ENCODE measurements at regions not wholly inside any gene's neighbourhood (a gene's known extent, or its start where the extent isn't known, plus 50 kb on each side); places are given as distances from the start of the nearest gene placed in this dataset.

- Histone ChIP-seq H3K27ac (peak overlapping the region in 1 of 2 donors; percentile 15), H3K4me3 (no peak overlapping the region), H3K36me3 (peaks cover 20% of the 10 kb centered on the region), H3K9me3 (no peaks in the 10 kb centered on the region), H3K4me1 (peaks cover 0 to 40% of the 10 kb centered on the region in 2 donors), H3K27me3 (no peaks in the 10 kb centered on the region)
- no peak for DNase-seq (ENCODE audit: low spot score)
- no peak for TF ChIP-seq CTCF (IDR thresholded peaks at IDR 0.05)
Measured at GRCh38 chr9:109883623-109884022, 103.6 kb downstream of the PALM2AKAP2 start.

- Histone ChIP-seq H3K27ac (peak overlapping the region; percentile 69 to 79), H3K4me1 (peaks cover 0 to 50% of the 10 kb centered on the region in 2 donors)
Measured at GRCh38 chr9:109886041-109886440, 106.0 kb downstream of the PALM2AKAP2 start.

GRCh38 chr9:109886617-109887016 lies 106.6 kb downstream of the PALM2AKAP2 start:
- no peak for TF ChIP-seq CTCF (IDR thresholded peaks at IDR 0.05)
- no peak overlapping the region for H3K4me3 ChIP-seq
- H3K36me3 ChIP-seq: peaks cover 17% of the 10 kb centered on the region
- no peak for DNase-seq (ENCODE audit: low spot score)
- H3K27ac ChIP-seq: peak overlapping the region; percentile 69 to 79
- H3K4me1 ChIP-seq: peaks cover 0 to 50% of the 10 kb centered on the region in 2 donors
- no peaks in the 10 kb centered on the region for H3K27me3 ChIP-seq
- no peaks in the 10 kb centered on the region for H3K9me3 ChIP-seq

More at GRCh38 chr9:109886041-109886440, 106.0 kb downstream of the PALM2AKAP2 start:
- Histone ChIP-seq H3K27me3 (no peaks in the 10 kb centered on the region), H3K36me3 (peaks cover 21% of the 10 kb centered on the region), H3K9me3 (no peaks in the 10 kb centered on the region), H3K4me3 (no peak overlapping the region)
- TF ChIP-seq CTCF (IDR thresholded peaks at IDR 0.05): no peak
- DNase-seq (ENCODE audit: low spot score): no peak

- Histone ChIP-seq H3K4me3 (no peak overlapping the region), H3K27ac (peak overlapping the region; percentile 69 to 79), H3K36me3 (peaks cover 15% of the 10 kb centered on the region), H3K4me1 (peaks cover 0 to 50% of the 10 kb centered on the region in 2 donors), H3K27me3 (no peaks in the 10 kb centered on the region), H3K9me3 (no peaks in the 10 kb centered on the region)
- DNase-seq (ENCODE audit: low spot score): no peak
- TF ChIP-seq CTCF (IDR thresholded peaks at IDR 0.05): no peak
Measured at GRCh38 chr9:109887079-109887478, 107.1 kb downstream of the PALM2AKAP2 start.

GRCh38 chr9:109888695-109889094 lies 108.7 kb downstream of the PALM2AKAP2 start:
- DNase-seq (ENCODE audit: low spot score): no peak
- Histone ChIP-seq H3K4me1 (peaks cover 0 to 52% of the 10 kb centered on the region in 2 donors), H3K36me3 (peaks cover 7% of the 10 kb centered on the region), H3K9me3 (no peaks in the 10 kb centered on the region), H3K27ac (peak overlapping the region in 1 of 2 donors; percentile 69), H3K27me3 (no peaks in the 10 kb centered on the region), H3K4me3 (no peak overlapping the region)
- no peak for TF ChIP-seq CTCF (IDR thresholded peaks at IDR 0.05)

GRCh38 chr9:109889456-109889855 lies 109.5 kb downstream of the PALM2AKAP2 start:
- Histone ChIP-seq H3K36me3 (peaks cover 4% of the 10 kb centered on the region), H3K4me1 (peaks cover 0 to 52% of the 10 kb centered on the region in 2 donors), H3K4me3 (no peak overlapping the region), H3K27me3 (no peaks in the 10 kb centered on the region), H3K9me3 (no peaks in the 10 kb centered on the region), H3K27ac (no peak overlapping the region)
- TF ChIP-seq CTCF (IDR thresholded peaks at IDR 0.05): no peak
- no peak for DNase-seq (ENCODE audit: low spot score)
